Loucy (cell line): ENCODE measurements at regions not wholly inside any gene's neighbourhood (a gene's known extent, or its start where the extent isn't known, plus 50 kb on each side); places are given as distances from the start of the nearest gene placed in this dataset.

Experiments
- H2AFZ ChIP-seq: fragments of 200-600 bp; sonication (generic); 2 replicates; pipeline ENCODE4 v1.6.0; 2016; ENCODE audit warnings: antibody characterized with exemption, mild to moderate bottlenecking, low read length, moderate library complexity
- H3F3A ChIP-seq: fragments of 200-600 bp; 2 replicates; pipeline ENCODE4 v1.6.0; 2016; ENCODE audit warnings: antibody characterized with exemption, low read depth, mild to moderate bottlenecking
- H3K27me3 ChIP-seq: fragments of 200-600 bp; sonication (generic); 2 replicates; pipeline ENCODE4 v1.6.1; 2014; ENCODE audit warnings: low read length, mild to moderate bottlenecking; ENCODE audit not compliant: insufficient read depth, poor library complexity, severe bottlenecking
- H3K36me3 ChIP-seq: fragments of 200-600 bp; sonication (generic); 2 replicates; pipeline ENCODE4 v1.6.1; 2016; ENCODE audit warnings: low read length; ENCODE audit not compliant: insufficient read depth
- H3K4me1 ChIP-seq: fragments of 200-600 bp; sonication (generic); 2 replicates; pipeline ENCODE4 v1.5.1; 2014; ENCODE audit warnings: low read length, mild to moderate bottlenecking; ENCODE audit not compliant: insufficient read depth, poor library complexity, severe bottlenecking
- H3K4me2 ChIP-seq: fragments of 200-600 bp; sonication (generic); 2 replicates; pipeline ENCODE4 v1.6.0; 2014; ENCODE audit warnings: antibody characterized with exemption, low read length, low read depth, mild to moderate bottlenecking; ENCODE audit not compliant: poor library complexity, severe bottlenecking
- H3K4me3 ChIP-seq: fragments of 200-600 bp; sonication (generic); 2 replicates; pipeline ENCODE4 v1.5.1; 2014; ENCODE audit warnings: low read length, mild to moderate bottlenecking, mixed read lengths; ENCODE audit not compliant: poor library complexity, severe bottlenecking
- H3K79me2 ChIP-seq: fragments of 200-600 bp; sonication (generic); 2 replicates; pipeline ENCODE4 v1.6.1; 2014; ENCODE audit warnings: low read length; ENCODE audit not compliant: insufficient read depth
- H3K9ac ChIP-seq: fragments of 200-600 bp; sonication (generic); 2 replicates; pipeline ENCODE4 v1.6.0; 2014; ENCODE audit warnings: mild to moderate bottlenecking, low read depth, low read length, moderate library complexity; ENCODE audit not compliant: poor library complexity, severe bottlenecking
- H3K9me2 ChIP-seq: fragments of 200-600 bp; sonication (generic); replicated peaks from 2 replicates; pipeline ENCODE4 v1.6.1; 2016; ENCODE audit warnings: low read depth, low read length, mixed read lengths
- H3K9me3 ChIP-seq: fragments of 200-600 bp; sonication (generic); 2 replicates; pipeline ENCODE4 v1.6.1; 2014; ENCODE audit warnings: mild to moderate bottlenecking, antibody characterized with exemption, low read length, low read depth; ENCODE audit not compliant: insufficient read depth
- H4K20me1 ChIP-seq: fragments of 200-600 bp; sonication (generic); 2 replicates; pipeline ENCODE4 v1.6.0; 2014; ENCODE audit warnings: antibody characterized with exemption, low read length, mild to moderate bottlenecking; ENCODE audit not compliant: insufficient read depth, poor library complexity, severe bottlenecking
- CTCF ChIP-seq: fragments of 200-600 bp; sonication (generic); conservative IDR thresholded peaks from 2 replicates; pipeline ENCODE4 v1.5.1; 2014; ENCODE audit warnings: mild to moderate bottlenecking, antibody characterized with exemption, low read length
- EZH2phosphoT487 ChIP-seq: fragments of 200-600 bp; IDR thresholded peaks from 2 replicates; pipeline ENCODE4 v1.6.1; 2018; ENCODE audit warnings: antibody characterized with exemption, mild to moderate bottlenecking, moderate library complexity, borderline replicate concordance

DNA sequence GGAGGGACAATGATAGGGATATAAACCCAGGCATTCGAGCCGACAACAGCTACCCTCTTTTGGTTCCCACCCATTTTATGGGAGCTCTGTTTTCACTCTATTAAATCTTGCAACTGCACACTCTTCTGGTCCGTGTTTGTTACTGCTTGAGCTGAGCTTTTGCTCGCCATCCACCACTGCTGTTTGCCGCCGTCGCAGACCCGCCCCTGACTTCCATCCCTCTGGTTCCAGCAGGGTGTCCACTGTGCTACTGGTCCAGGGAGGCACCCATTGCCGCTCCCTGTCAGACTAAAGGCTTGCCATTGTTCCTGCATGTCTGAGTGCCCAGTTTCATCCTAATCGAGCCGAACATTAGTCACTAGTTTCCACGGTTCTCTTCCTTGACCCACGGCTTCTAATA lies 1170.5 kb upstream of the PABPC4L start:
- no peak for TF ChIP-seq EZH2phosphoT487
- no peak for TF ChIP-seq CTCF
- no peaks in the 10 kb centered on the region for H4K20me1 ChIP-seq
- H2AFZ ChIP-seq = no peak overlapping the region
- H3F3A ChIP-seq = no peaks in the 10 kb centered on the region
- no peaks in the 10 kb centered on the region for H3K36me3 ChIP-seq
- H3K4me1 ChIP-seq = no peaks in the 10 kb centered on the region
- H3K4me3 ChIP-seq = no peak overlapping the region
- H3K79me2 ChIP-seq = no peaks in the 10 kb centered on the region
- H3K9ac ChIP-seq = no peak overlapping the region
- H3K9me2 ChIP-seq = no peaks in the 10 kb centered on the region
- no peaks in the 10 kb centered on the region for H3K27me3 ChIP-seq
- H3K9me3 ChIP-seq = no peaks in the 10 kb centered on the region
- H3K4me2 ChIP-seq = no peak overlapping the region

DNA sequence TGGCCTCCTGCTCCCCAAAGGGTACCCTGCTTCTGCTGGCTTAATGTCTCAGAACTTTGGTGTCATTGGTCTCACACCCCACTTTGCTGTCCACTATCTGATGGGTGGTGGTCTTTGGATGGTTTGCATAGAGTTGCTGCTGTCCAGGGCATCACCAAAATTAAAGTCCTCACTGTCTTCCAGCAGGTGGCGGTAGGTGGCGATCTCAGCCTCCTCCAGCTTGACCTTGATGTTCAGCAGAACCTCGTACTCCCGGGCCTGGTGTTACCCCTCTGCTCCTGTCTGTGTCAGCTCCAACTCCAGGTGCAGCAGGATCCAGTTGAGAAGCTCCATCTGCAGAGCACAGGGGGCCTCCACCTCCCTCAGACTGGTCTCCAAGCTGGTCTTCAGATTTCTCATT lies 1169.5 kb upstream of the PABPC4L start:
- no peaks in the 10 kb centered on the region for H4K20me1 ChIP-seq
- H3K4me1 ChIP-seq = no peaks in the 10 kb centered on the region
- peak; percentile 57 for TF ChIP-seq CTCF
- TF ChIP-seq EZH2phosphoT487 = no peak
- H3K27me3 ChIP-seq = no peaks in the 10 kb centered on the region
- H3K36me3 ChIP-seq = no peaks in the 10 kb centered on the region
- no peaks in the 10 kb centered on the region for H3K9me3 ChIP-seq
- no peak overlapping the region for H3K4me2 ChIP-seq
- H3K4me3 ChIP-seq = no peak overlapping the region
- H3K9ac ChIP-seq = no peak overlapping the region
- H3F3A ChIP-seq = no peaks in the 10 kb centered on the region
- no peaks in the 10 kb centered on the region for H3K79me2 ChIP-seq
- H3K9me2 ChIP-seq = no peaks in the 10 kb centered on the region
- no peak overlapping the region for H2AFZ ChIP-seq

DNA sequence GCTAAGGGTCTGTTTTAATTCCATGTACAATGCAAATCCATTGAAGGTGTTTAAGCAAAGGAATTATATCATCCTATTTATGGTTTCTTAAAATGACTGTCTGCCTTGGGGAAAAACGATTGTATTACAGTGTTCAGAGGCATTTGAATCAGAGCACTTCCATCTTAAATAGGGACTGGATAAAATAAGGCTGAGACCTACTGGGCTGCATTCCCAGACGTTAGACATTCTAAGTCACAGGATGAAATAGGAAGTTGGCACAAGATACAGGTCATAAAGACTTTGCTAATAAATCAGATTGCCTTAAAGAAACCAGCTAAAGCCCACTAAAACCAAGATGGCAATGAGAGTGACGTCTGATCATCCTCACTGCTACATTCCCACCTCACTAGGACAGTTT lies 1167.2 kb upstream of the PABPC4L start:
- no peak overlapping the region for H3K4me3 ChIP-seq

More for the DNA sequence above, 1167.2 kb upstream of the PABPC4L start:
- TF ChIP-seq CTCF (no peak), EZH2phosphoT487 (no peak)
- Histone ChIP-seq H3K9me2 (no peaks in the 10 kb centered on the region), H3K36me3 (no peaks in the 10 kb centered on the region), H3F3A (no peaks in the 10 kb centered on the region), H3K9ac (no peak overlapping the region), H2AFZ (no peak overlapping the region), H3K79me2 (no peaks in the 10 kb centered on the region), H3K4me2 (no peak overlapping the region), H3K27me3 (no peaks in the 10 kb centered on the region), H3K9me3 (no peaks in the 10 kb centered on the region), H3K4me1 (no peaks in the 10 kb centered on the region), H4K20me1 (no peaks in the 10 kb centered on the region)
